HepG2 (cell line): ENCODE measurements at regions not wholly inside any gene's neighbourhood (a gene's known extent, or its start where the extent isn't known, plus 50 kb on each side); places are given as distances from the start of the nearest gene placed in this dataset.

Experiments used
- ATAC-seq: fragments of 200-7000 bp; cut with Tn5 transposase; 3 replicates; pipeline ENCODE4 v1.9.1; 2020; ENCODE audit warnings: mild to moderate bottlenecking, moderate library complexity
- BruUV-seq: library from RNA; stranded (reverse); fragments of 400-500 nt; replicated peaks from 2 replicates; lab custom pipeline; 2021; lab: Mats Ljungman, UMichigan
- CTCF ChIA-PET: fragments of 300-600 bp; formaldehyde crosslinking; extraction: SDS; loops from one replicate; lab custom pipeline; 2021; ENCODE audit warnings: low total read pairs, inconsistent platforms, low intra/inter-chr PET ratio; lab: Yijun Ruan, JAX
- POLR2A ChIA-PET: fragments of 350-600 bp; sonication (Branson Sonifier 250); formaldehyde crosslinking; loops from one replicate; lab custom pipeline; 2020; ENCODE audit warnings: antibody characterized with exemption, inconsistent platforms; lab: Yijun Ruan, JAX
- DNase-seq: peaks from one replicate; pipeline ENCODE4 v3.0.0-alpha.2; 2015; ENCODE audit warnings: low spot score
- FAIRE-seq: peaks from 3 replicates; lab custom pipeline; 2011; peaks lifted over from hg19 to GRCh38; lab: Jason Lieb, UNC
- H2AFZ ChIP-seq: one replicate; pipeline ENCODE4 v1.6.1; 2011; ENCODE audit warnings: low read length, inconsistent platforms
- H3K27ac ChIP-seq: fragments of 300-600 bp; 3 replicates; pipeline ENCODE4 v1.8.0; 2011; ENCODE audit warnings: mixed run types, mild to moderate bottlenecking, mixed read lengths, low read length, inconsistent platforms; ENCODE audit not compliant: insufficient read depth; ENCODE audit errors: extremely low read length
- H3K27me3 ChIP-seq, 2 experiments: fragments of 200-600 bp in 1 of 2; 2 replicates in 1 of 2; 3 replicates in 1 of 2; pipeline versions ENCODE4 v1.6.0 to v1.8.0; 2011; ENCODE audit warnings: low read length in 2 of 2, mild to moderate bottlenecking in 2 of 2, moderate library complexity in 2 of 2, inconsistent platforms in 1 of 2; ENCODE audit not compliant: insufficient read depth in 2 of 2, control insufficient read depth in 1 of 2
- H3K36me3 ChIP-seq, 2 experiments: fragments of 200-600 bp in 1 of 2; replicated peaks in 1 of 2; 2 replicates in 1 of 2; 3 replicates in 1 of 2; pipeline versions ENCODE4 v1.5.1 to v1.8.0; 2011; ENCODE audit warnings: low read length in 2 of 2, inconsistent platforms in 1 of 2; ENCODE audit not compliant: insufficient read depth in 2 of 2, control insufficient read depth in 1 of 2
- H3K4me1 ChIP-seq: 2 replicates; pipeline ENCODE4 v1.5.1; 2012; ENCODE audit warnings: low read length, inconsistent platforms; ENCODE audit not compliant: insufficient read depth
- H3K4me2 ChIP-seq: 2 replicates; pipeline ENCODE4 v1.6.0; 2011; ENCODE audit warnings: low read depth, low read length, inconsistent platforms
- H3K4me3 ChIP-seq, 3 experiments: fragments of 200-600 bp in 1 of 3; sonication (generic), shearing (Covaris generic) in 1 of 3; replicated peaks in 1 of 3; 2 replicates each; pipeline ENCODE4 v1.5.1; 2011 to 2016; ENCODE audit warnings: low read length in 3 of 3, inconsistent platforms in 2 of 3, low read depth in 2 of 3, mild to moderate bottlenecking in 2 of 3, control low read depth in 1 of 3, mixed read lengths in 1 of 3; ENCODE audit not compliant: insufficient read depth in 1 of 3
- H3K79me2 ChIP-seq: one replicate; pipeline ENCODE4 v1.6.1; 2011; ENCODE audit warnings: low read length, inconsistent platforms; ENCODE audit not compliant: insufficient read depth
- H3K9ac ChIP-seq: 2 replicates; pipeline ENCODE4 v1.6.0; 2011; ENCODE audit warnings: mild to moderate bottlenecking, low read depth, low read length, inconsistent platforms; ENCODE audit not compliant: insufficient read depth
- H3K9me3 ChIP-seq: 2 replicates; pipeline ENCODE4 v1.5.1; 2012; ENCODE audit warnings: mild to moderate bottlenecking, low read length
- H4K20me1 ChIP-seq: 2 replicates; pipeline ENCODE4 v1.6.0; 2011; ENCODE audit warnings: inconsistent platforms, mild to moderate bottlenecking, low read length, moderate library complexity; ENCODE audit not compliant: insufficient read depth
- ELF4 ChIP-seq: sonication (generic); formaldehyde crosslinking; IDR thresholded peaks from 2 replicates; pipeline ENCODE4 v1.5.0; 2020; ENCODE audit warnings: missing genetic modification reagents, mild to moderate bottlenecking, moderate library complexity, borderline replicate concordance
- GLMP ChIP-seq: sonication (generic); formaldehyde crosslinking; IDR thresholded peaks from 2 replicates; pipeline ENCODE4 v1.9.0; 2021; ENCODE audit warnings: missing genetic modification reagents, mild to moderate bottlenecking, borderline replicate concordance
- HES4 ChIP-seq: sonication (generic); formaldehyde crosslinking; IDR thresholded peaks from 2 replicates; pipeline ENCODE4 v1.9.0; 2021; ENCODE audit warnings: mild to moderate bottlenecking, missing genetic modification reagents, borderline replicate concordance
- JUNB ChIP-seq: sonication (generic); formaldehyde crosslinking; IDR thresholded peaks from 2 replicates; pipeline ENCODE4 v1.8.0; 2022; ENCODE audit warnings: missing genetic modification reagents, mild to moderate bottlenecking, borderline replicate concordance
- KLF6 ChIP-seq: IDR thresholded peaks from 2 replicates; pipeline ENCODE4 v1.8.0; 2016; ENCODE audit warnings: missing biosample characterization, missing genetic modification reagents
- RNF2 ChIP-seq: fragments of 450-650 bp; conservative IDR thresholded peaks from 2 replicates; pipeline ENCODE4 v1.6.1; 2016; ENCODE audit warnings: low read depth
- XRCC5 ChIP-seq: fragments of 200-400 bp; formaldehyde crosslinking; optimal IDR thresholded peaks from 2 replicates; pipeline ENCODE3; 2017; ENCODE audit warnings: mild to moderate bottlenecking, low read length
- ZBTB46 ChIP-seq: sonication (generic); formaldehyde crosslinking; IDR thresholded peaks from 2 replicates; pipeline ENCODE4 v1.4.0; 2020; ENCODE audit warnings: mild to moderate bottlenecking, missing genetic modification reagents, borderline replicate concordance
- ZBTB8A ChIP-seq: sonication (generic); formaldehyde crosslinking; IDR thresholded peaks from 2 replicates; pipeline ENCODE4 v1.4.0; 2020; ENCODE audit warnings: mild to moderate bottlenecking, low read depth, missing genetic modification reagents, borderline replicate concordance
- ZNF350 ChIP-seq: sonication (generic); formaldehyde crosslinking; IDR thresholded peaks from 2 replicates; pipeline ENCODE4 v1.4.0; 2020; ENCODE audit warnings: mild to moderate bottlenecking, low read depth, missing genetic modification reagents, borderline replicate concordance
- ZNF446 ChIP-seq: sonication (generic); formaldehyde crosslinking; IDR thresholded peaks from 2 replicates; pipeline ENCODE4 v1.5.0; 2020; ENCODE audit warnings: mild to moderate bottlenecking, missing genetic modification reagents
- ZNF543 ChIP-seq: sonication (generic); formaldehyde crosslinking; IDR thresholded peaks from 2 replicates; pipeline ENCODE4 v1.4.0; 2020; ENCODE audit warnings: mild to moderate bottlenecking, missing genetic modification reagents
- ZNF552 ChIP-seq: sonication (generic); formaldehyde crosslinking; IDR thresholded peaks from 2 replicates; pipeline ENCODE4 v1.9.0; 2022; ENCODE audit warnings: missing genetic modification reagents, mild to moderate bottlenecking, borderline replicate concordance
- ZNF724P ChIP-seq: sonication (generic); formaldehyde crosslinking; IDR thresholded peaks from 2 replicates; pipeline ENCODE4 v1.8.0; 2022; ENCODE audit warnings: missing genetic modification reagents, borderline replicate concordance
- in situ Hi-C: cut with HindIII; loops from 2 replicates; pipeline ENCODE4 v1.10.0; 2017; ENCODE audit warnings: low pct_unique_long_range_greater_than_20kb; ENCODE audit not compliant: extremely low pct_ligation_motif_present
- intact Hi-C: fragments of 100-400 bp; cut with micrococcal nuclease; formaldehyde crosslinking; loops from one replicate; pipeline ENCODE4 v1.10.0; 2022; ENCODE audit not compliant: unreplicated experiment

GRCh38 chr7:42311195-42311594 is 74.2 kb upstream of the GLI3 start:
- CTCF ChIA-PET = no interaction called here
- H3K9me3 ChIP-seq = peaks cover 5% of the 10 kb centered on the region
- H3K36me3 ChIP-seq = no peaks in the 10 kb centered on the region
- POLR2A ChIA-PET = no interaction called here
- TF ChIP-seq ZNF350 = no peak
- no peak for TF ChIP-seq KLF6 (CRISPR knock-in tag)
- no peak for TF ChIP-seq RNF2
- TF ChIP-seq ZBTB8A = no peak
- TF ChIP-seq GLMP = no peak
- TF ChIP-seq ZNF724P = no peak
- no peak for TF ChIP-seq JUNB
- no peak for TF ChIP-seq ELF4 (CRISPR knock-in tag)
- TF ChIP-seq ZNF552 = no peak
- no peak for TF ChIP-seq ZNF543
- no peak for TF ChIP-seq ZNF446 (CRISPR knock-in tag)
- no peak for TF ChIP-seq XRCC5
- TF ChIP-seq ZBTB46 (CRISPR knock-in tag) = no peak
- TF ChIP-seq HES4 (CRISPR knock-in tag) = no peak
- H3K4me3 ChIP-seq = no peak overlapping the region
- H3K27ac ChIP-seq = no peak overlapping the region
- no peak overlapping the region for H2AFZ ChIP-seq
- no TSS peak for BruUV-seq
- in situ Hi-C loops = no loop called here
- H4K20me1 ChIP-seq = no peaks in the 10 kb centered on the region
- DNase-seq (no peak), FAIRE-seq (no peak), ATAC-seq (no peak)
- H3K27me3 ChIP-seq = no peaks in the 10 kb centered on the region; a peak in 1 of 5 replicates
- no peak overlapping the region for H3K9ac ChIP-seq
- H3K4me1 ChIP-seq = no peaks in the 10 kb centered on the region
- no peaks in the 10 kb centered on the region for H3K79me2 ChIP-seq
- no peak overlapping the region for H3K4me2 ChIP-seq
- intact Hi-C loops = no loop called here
